ENCODE measurements at regions not wholly inside any gene's neighbourhood (a gene's known extent, or its start where the extent isn't known, plus 50 kb on each side); places are given as distances from the start of the nearest gene placed in this dataset.

GRCh38 chr6:40265615-40266014 lies 321.5 kb downstream of the LRFN2 start:
- no peak for DNase-seq (ENCODE audit: low read depth)

GRCh38 chr6:40263970-40264369 lies 323.2 kb downstream of the LRFN2 start:
- no peak for DNase-seq (ENCODE audit: low read depth)

- DNase-seq (ENCODE audit: low read depth), result no peak
These were observed 324.8 kb downstream of the LRFN2 start for GRCh38 chr6:40262363-40262762.

GRCh38 chr6:40258531-40258930 lies 324.3 kb upstream of the MOCS1 start:
- DNase-seq (ENCODE audit: low read depth), result no peak

- no peak for DNase-seq (ENCODE audit: low read depth)
These were observed 322.6 kb upstream of the MOCS1 start for GRCh38 chr6:40256831-40257230.

- no peak for DNase-seq (ENCODE audit: low read depth)
These were observed 322.0 kb upstream of the MOCS1 start for GRCh38 chr6:40256224-40256623.

GRCh38 chr6:40253420-40253819 lies 319.2 kb upstream of the MOCS1 start:
- no peak for DNase-seq (ENCODE audit: low read depth)

- DNase-seq (ENCODE audit: low read depth), result no peak
These were observed 318.4 kb upstream of the MOCS1 start for GRCh38 chr6:40252531-40253258.

- no peak for DNase-seq (ENCODE audit: low read depth)
These were observed 317.5 kb upstream of the MOCS1 start for GRCh38 chr6:40251637-40252300.

- DNase-seq (ENCODE audit: low read depth), result no peak
These were observed 315.7 kb upstream of the MOCS1 start for GRCh38 chr6:40249935-40250334.

GRCh38 chr6:40247516-40248115 lies 313.4 kb upstream of the MOCS1 start:
- no peak for DNase-seq (ENCODE audit: low read depth)

- DNase-seq (ENCODE audit: low read depth), result no peak
These were observed 310.4 kb upstream of the MOCS1 start for GRCh38 chr6:40244699-40245098.

- no peak for DNase-seq (ENCODE audit: low read depth)
These were observed 298.4 kb upstream of the MOCS1 start for GRCh38 chr6:40232698-40233097.

GRCh38 chr6:40227735-40228134 lies 293.5 kb upstream of the MOCS1 start:
- no peak for DNase-seq (ENCODE audit: low read depth)

- DNase-seq (ENCODE audit: low read depth), result no peak
These were observed 288.1 kb upstream of the MOCS1 start for GRCh38 chr6:40222354-40222753.

- no peak for DNase-seq (ENCODE audit: low read depth)
These were observed 285.5 kb upstream of the MOCS1 start for GRCh38 chr6:40219799-40220198.

- no peak for DNase-seq (ENCODE audit: low read depth)
These were observed 276.4 kb upstream of the MOCS1 start for GRCh38 chr6:40210628-40211056.

- no peak for DNase-seq (ENCODE audit: low read depth)
These were observed 271.5 kb upstream of the MOCS1 start for GRCh38 chr6:40205801-40206200.

- DNase-seq (ENCODE audit: low read depth), result no peak
These were observed 270.7 kb upstream of the MOCS1 start for GRCh38 chr6:40205004-40205403.

GRCh38 chr6:40197371-40197770 lies 263.1 kb upstream of the MOCS1 start:
- no peak for DNase-seq (ENCODE audit: low read depth)

- no peak for DNase-seq (ENCODE audit: low read depth)
These were observed 261.9 kb upstream of the MOCS1 start for GRCh38 chr6:40196135-40196518.

GRCh38 chr6:40195428-40196134 lies 261.3 kb upstream of the MOCS1 start:
- DNase-seq (ENCODE audit: low read depth), result no peak

All from iris pigment epithelial cell (primary cell).